ENCODE measurements at regions not wholly inside any gene's neighbourhood (a gene's known extent, or its start where the extent isn't known, plus 50 kb on each side); places are given as distances from the start of the nearest gene placed in this dataset.

- TF ChIP-seq CTCF (IDR thresholded peaks at IDR 0.05) (no peak), ZFX (IDR thresholded peaks at IDR 0.05; ENCODE audit: borderline replicate concordance) (no peak)
Observed at GRCh38 chr20:1832634-1833033, 62.6 kb upstream of the SIRPA start.
